HEK293 (cell line): ENCODE measurements at regions not wholly inside any gene's neighbourhood (a gene's known extent, or its start where the extent isn't known, plus 50 kb on each side); places are given as distances from the start of the nearest gene placed in this dataset.

Source experiments
- CTCF ChIA-PET: fragments of 350-600 bp; formaldehyde crosslinking; extraction: SDS; loops from one replicate; lab custom pipeline; 2021; ENCODE audit warnings: antibody characterized with exemption; lab: Yijun Ruan, JAX
- POLR2A ChIA-PET: fragments of 300-600 bp; formaldehyde crosslinking; extraction: SDS; loops from one replicate; lab custom pipeline; 2020; ENCODE audit warnings: antibody characterized with exemption, inconsistent platforms; lab: Yijun Ruan, JAX
- H3K27ac ChIP-seq: fragments of 200-500 bp; sonication (Bioruptor generic); 2 replicates; pipeline ENCODE4 v1.5.1; 2014; ENCODE audit warnings: low read depth, low read length, control low read depth, inconsistent platforms; ENCODE audit errors: extremely low read depth
- H3K36me3 ChIP-seq, 2 experiments: fragments of 200-500 bp in 1 of 2; sonication (Bioruptor generic) in 1 of 2; 1 replicate in 1 of 2; 2 replicates in 1 of 2; pipeline ENCODE4 v1.5.1; 2014 to 2017; ENCODE audit warnings: inconsistent platforms in 2 of 2, low read length in 2 of 2; ENCODE audit not compliant: control insufficient read depth in 2 of 2, insufficient read depth in 1 of 2
- H3K4me1 ChIP-seq: fragments of 200-500 bp; sonication (Bioruptor generic); 2 replicates; pipeline ENCODE4 v1.5.1; 2014; ENCODE audit warnings: mild to moderate bottlenecking, low read length, inconsistent platforms; ENCODE audit not compliant: control insufficient read depth, insufficient read depth
- H3K4me3 ChIP-seq: 2 replicates; pipeline ENCODE4 v1.5.1; 2011; ENCODE audit warnings: low read depth, mild to moderate bottlenecking, control low read depth, low read length, moderate library complexity
- H3K9me3 ChIP-seq: fragments of 200-500 bp; sonication (Bioruptor generic); 2 replicates; pipeline ENCODE4 v1.5.1; 2014; ENCODE audit warnings: low read depth, low read length, inconsistent platforms; ENCODE audit not compliant: control insufficient read depth, insufficient read depth
- OVOL3 ChIP-seq: fragments of 450-650 bp; formaldehyde crosslinking; IDR thresholded peaks from 2 replicates; pipeline ENCODE4 v1.5.1; 2016; ENCODE audit warnings: missing biosample characterization, missing genetic modification characterization
- ZFHX2 ChIP-seq: fragments of 450-650 bp; formaldehyde crosslinking; conservative IDR thresholded peaks from 2 replicates; pipeline ENCODE4 v1.5.1; 2016; ENCODE audit warnings: missing biosample characterization, missing genetic modification characterization
- ZFP69B ChIP-seq: fragments of 450-650 bp; formaldehyde crosslinking; IDR thresholded peaks from 2 replicates; pipeline ENCODE4 v1.5.1; 2016; ENCODE audit warnings: missing biosample characterization, missing genetic modification characterization
- ZNF114 ChIP-seq: fragments of 450-650 bp; formaldehyde crosslinking; IDR thresholded peaks from 2 replicates; pipeline ENCODE4 v1.5.0; 2017; ENCODE audit warnings: missing biosample characterization, missing genetic modification characterization
- ZNF16 ChIP-seq: fragments of 450-650 bp; formaldehyde crosslinking; IDR thresholded peaks from 2 replicates; pipeline ENCODE4 v1.5.1; 2016; ENCODE audit warnings: low read depth, missing biosample characterization, missing genetic modification characterization
- ZNF175 ChIP-seq: fragments of 450-650 bp; formaldehyde crosslinking; IDR thresholded peaks from 2 replicates; pipeline ENCODE4 v1.5.1; 2016; ENCODE audit warnings: missing biosample characterization, missing genetic modification characterization
- ZNF202 ChIP-seq: fragments of 450-650 bp; formaldehyde crosslinking; IDR thresholded peaks from 2 replicates; pipeline ENCODE4 v1.5.1; 2016; ENCODE audit warnings: missing biosample characterization, missing genetic modification characterization, borderline replicate concordance
- ZNF221 ChIP-seq: fragments of 450-650 bp; formaldehyde crosslinking; IDR thresholded peaks from 2 replicates; pipeline ENCODE4 v1.5.1; 2017; ENCODE audit warnings: missing biosample characterization, missing genetic modification characterization, borderline replicate concordance
- ZNF274 ChIP-seq, 2 experiments: fragments of 200-500 bp in 1 of 2; fragments of 450-650 bp in 1 of 2; sonication (Bioruptor generic) in 1 of 2; formaldehyde crosslinking in 1 of 2; IDR thresholded peaks; 2 replicates each; pipeline versions ENCODE4 v1.5.1 to v1.6.1; 2014 to 2016; ENCODE audit warnings: borderline replicate concordance in 1 of 2, inconsistent platforms in 1 of 2, low read length in 1 of 2, missing biosample characterization in 1 of 2, missing genetic modification characterization in 1 of 2
- ZNF302 ChIP-seq: fragments of 450-650 bp; formaldehyde crosslinking; IDR thresholded peaks from 2 replicates; pipeline ENCODE4 v1.5.1; 2016; ENCODE audit warnings: missing biosample characterization, missing genetic modification characterization, low read depth
- ZNF558 ChIP-seq: fragments of 450-650 bp; formaldehyde crosslinking; IDR thresholded peaks from 2 replicates; pipeline ENCODE4 v1.5.1; 2016; ENCODE audit warnings: missing biosample characterization, missing genetic modification characterization
- ZNF585B ChIP-seq: fragments of 450-650 bp; formaldehyde crosslinking; IDR thresholded peaks from 2 replicates; pipeline ENCODE4 v1.5.1; 2016; ENCODE audit warnings: missing biosample characterization, missing genetic modification characterization
- ZNF621 ChIP-seq: fragments of 450-650 bp; formaldehyde crosslinking; IDR thresholded peaks from 2 replicates; pipeline ENCODE4 v1.5.1; 2017; ENCODE audit warnings: missing biosample characterization, missing genetic modification characterization
- ZSCAN16 ChIP-seq: fragments of 450-650 bp; formaldehyde crosslinking; IDR thresholded peaks from 2 replicates; pipeline ENCODE4 v1.5.1; 2016; ENCODE audit warnings: missing biosample characterization, missing genetic modification characterization
- TF ChIP-seq, protein P1 (sequence below): fragments of 450-650 bp; formaldehyde crosslinking; IDR thresholded peaks from 2 replicates; pipeline ENCODE4 v1.5.1; 2016; ENCODE audit warnings: missing biosample characterization, missing genetic modification characterization, borderline replicate concordance
- TF ChIP-seq, protein P2 (sequence below): fragments of 450-650 bp; formaldehyde crosslinking; IDR thresholded peaks from 2 replicates; pipeline ENCODE4 v1.5.1; 2017; ENCODE audit warnings: missing biosample characterization, missing genetic modification characterization
- TF ChIP-seq, protein P3 (sequence below): fragments of 450-650 bp; formaldehyde crosslinking; IDR thresholded peaks from 2 replicates; pipeline ENCODE4 v1.5.1; 2016; ENCODE audit warnings: missing biosample characterization, missing genetic modification characterization
- TF ChIP-seq, protein P4 (sequence below): fragments of 450-650 bp; formaldehyde crosslinking; IDR thresholded peaks from 2 replicates; pipeline ENCODE4 v1.5.1; 2016; ENCODE audit warnings: missing biosample characterization, missing genetic modification characterization

DNA sequence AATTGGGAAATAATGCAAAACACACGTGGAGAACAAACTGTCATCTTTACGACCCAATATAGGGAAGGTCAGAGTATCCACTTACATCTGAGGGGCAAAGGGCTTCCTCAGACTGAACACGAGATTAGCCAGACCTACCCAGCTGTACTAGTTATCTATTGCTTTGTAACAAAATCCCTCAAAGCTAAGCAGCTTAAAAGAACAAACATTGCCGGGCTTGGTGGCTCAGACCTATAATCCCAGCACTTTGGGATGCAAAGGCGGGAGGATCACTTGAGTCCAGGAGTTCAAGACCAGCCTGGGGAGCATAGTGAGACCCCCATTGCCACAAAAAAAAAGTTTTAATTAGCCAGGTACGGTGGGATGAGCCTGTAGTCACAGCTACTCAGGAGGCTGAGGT, 262.8 kb downstream of the LTN1 start (continued):
- no peak for TF ChIP-seq ZNF221 (tag by site-specific recombination)
- no peak for TF ChIP-seq ZFHX2
- no peak for TF ChIP-seq ZSCAN16 (tag by site-specific recombination)
- TF ChIP-seq, all 188 proteins: peak for 0

DNA sequence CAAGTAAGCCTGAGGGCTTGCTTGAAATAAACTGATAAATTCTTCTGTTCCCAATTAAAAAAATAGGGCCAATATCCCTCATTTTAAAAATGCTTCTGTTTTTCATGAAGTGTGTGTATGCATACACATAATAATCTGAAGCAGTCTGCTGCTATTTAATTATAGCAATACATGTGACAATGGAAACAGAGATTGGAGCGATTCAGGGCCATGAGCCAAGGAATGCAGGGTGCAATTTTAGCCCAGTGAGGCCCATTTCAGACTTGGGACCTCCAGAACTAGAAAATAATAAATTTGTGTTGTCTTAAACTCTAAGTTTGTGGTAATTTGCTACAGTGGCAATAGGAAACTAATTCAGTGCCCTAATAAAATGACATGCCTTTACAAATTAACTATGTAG, 264.9 kb downstream of the LTN1 start:
- POLR2A ChIA-PET = no interaction called here

More for the DNA sequence above, 264.9 kb downstream of the LTN1 start:
- no peak overlapping the region for H3K4me3 ChIP-seq
- no peaks in the 10 kb centered on the region; the same call in 1 of the 2 replicates for H3K9me3 ChIP-seq
- TF ChIP-seq ZNF114 (tag by site-specific recombination) (no peak), ZNF274 (IDR thresholded peaks at IDR 0.05; ENCODE audit: low read length) (no peak), ZNF274 (tag by site-specific recombination; IDR thresholded peaks at IDR 0.05; ENCODE audit: borderline replicate concordance) (no peak), ZNF202 (tag by site-specific recombination) (no peak), ZNF585B (tag by site-specific recombination) (no peak), ZFP69B (tag by site-specific recombination) (no peak), ZNF16 (tag by site-specific recombination) (no peak), ZNF558 (tag by site-specific recombination) (no peak), ZNF621 (tag by site-specific recombination) (no peak), ZNF302 (tag by site-specific recombination) (no peak), ZNF175 (tag by site-specific recombination) (no peak), OVOL3 (tag by site-specific recombination) (no peak)
- TF ChIP-seq, protein P1, sequence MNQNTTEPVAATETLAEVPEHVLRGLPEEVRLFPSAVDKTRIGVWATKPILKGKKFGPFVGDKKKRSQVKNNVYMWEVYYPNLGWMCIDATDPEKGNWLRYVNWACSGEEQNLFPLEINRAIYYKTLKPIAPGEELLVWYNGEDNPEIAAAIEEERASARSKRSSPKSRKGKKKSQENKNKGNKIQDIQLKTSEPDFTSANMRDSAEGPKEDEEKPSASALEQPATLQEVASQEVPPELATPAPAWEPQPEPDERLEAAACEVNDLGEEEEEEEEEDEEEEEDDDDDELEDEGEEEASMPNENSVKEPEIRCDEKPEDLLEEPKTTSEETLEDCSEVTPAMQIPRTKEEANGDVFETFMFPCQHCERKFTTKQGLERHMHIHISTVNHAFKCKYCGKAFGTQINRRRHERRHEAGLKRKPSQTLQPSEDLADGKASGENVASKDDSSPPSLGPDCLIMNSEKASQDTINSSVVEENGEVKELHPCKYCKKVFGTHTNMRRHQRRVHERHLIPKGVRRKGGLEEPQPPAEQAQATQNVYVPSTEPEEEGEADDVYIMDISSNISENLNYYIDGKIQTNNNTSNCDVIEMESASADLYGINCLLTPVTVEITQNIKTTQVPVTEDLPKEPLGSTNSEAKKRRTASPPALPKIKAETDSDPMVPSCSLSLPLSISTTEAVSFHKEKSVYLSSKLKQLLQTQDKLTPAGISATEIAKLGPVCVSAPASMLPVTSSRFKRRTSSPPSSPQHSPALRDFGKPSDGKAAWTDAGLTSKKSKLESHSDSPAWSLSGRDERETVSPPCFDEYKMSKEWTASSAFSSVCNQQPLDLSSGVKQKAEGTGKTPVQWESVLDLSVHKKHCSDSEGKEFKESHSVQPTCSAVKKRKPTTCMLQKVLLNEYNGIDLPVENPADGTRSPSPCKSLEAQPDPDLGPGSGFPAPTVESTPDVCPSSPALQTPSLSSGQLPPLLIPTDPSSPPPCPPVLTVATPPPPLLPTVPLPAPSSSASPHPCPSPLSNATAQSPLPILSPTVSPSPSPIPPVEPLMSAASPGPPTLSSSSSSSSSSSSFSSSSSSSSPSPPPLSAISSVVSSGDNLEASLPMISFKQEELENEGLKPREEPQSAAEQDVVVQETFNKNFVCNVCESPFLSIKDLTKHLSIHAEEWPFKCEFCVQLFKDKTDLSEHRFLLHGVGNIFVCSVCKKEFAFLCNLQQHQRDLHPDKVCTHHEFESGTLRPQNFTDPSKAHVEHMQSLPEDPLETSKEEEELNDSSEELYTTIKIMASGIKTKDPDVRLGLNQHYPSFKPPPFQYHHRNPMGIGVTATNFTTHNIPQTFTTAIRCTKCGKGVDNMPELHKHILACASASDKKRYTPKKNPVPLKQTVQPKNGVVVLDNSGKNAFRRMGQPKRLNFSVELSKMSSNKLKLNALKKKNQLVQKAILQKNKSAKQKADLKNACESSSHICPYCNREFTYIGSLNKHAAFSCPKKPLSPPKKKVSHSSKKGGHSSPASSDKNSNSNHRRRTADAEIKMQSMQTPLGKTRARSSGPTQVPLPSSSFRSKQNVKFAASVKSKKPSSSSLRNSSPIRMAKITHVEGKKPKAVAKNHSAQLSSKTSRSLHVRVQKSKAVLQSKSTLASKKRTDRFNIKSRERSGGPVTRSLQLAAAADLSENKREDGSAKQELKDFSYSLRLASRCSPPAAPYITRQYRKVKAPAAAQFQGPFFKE = no peak
- TF ChIP-seq, protein P2, sequence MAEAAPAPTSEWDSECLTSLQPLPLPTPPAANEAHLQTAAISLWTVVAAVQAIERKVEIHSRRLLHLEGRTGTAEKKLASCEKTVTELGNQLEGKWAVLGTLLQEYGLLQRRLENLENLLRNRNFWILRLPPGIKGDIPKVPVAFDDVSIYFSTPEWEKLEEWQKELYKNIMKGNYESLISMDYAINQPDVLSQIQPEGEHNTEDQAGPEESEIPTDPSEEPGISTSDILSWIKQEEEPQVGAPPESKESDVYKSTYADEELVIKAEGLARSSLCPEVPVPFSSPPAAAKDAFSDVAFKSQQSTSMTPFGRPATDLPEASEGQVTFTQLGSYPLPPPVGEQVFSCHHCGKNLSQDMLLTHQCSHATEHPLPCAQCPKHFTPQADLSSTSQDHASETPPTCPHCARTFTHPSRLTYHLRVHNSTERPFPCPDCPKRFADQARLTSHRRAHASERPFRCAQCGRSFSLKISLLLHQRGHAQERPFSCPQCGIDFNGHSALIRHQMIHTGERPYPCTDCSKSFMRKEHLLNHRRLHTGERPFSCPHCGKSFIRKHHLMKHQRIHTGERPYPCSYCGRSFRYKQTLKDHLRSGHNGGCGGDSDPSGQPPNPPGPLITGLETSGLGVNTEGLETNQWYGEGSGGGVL = no peak
- TF ChIP-seq, protein P3, sequence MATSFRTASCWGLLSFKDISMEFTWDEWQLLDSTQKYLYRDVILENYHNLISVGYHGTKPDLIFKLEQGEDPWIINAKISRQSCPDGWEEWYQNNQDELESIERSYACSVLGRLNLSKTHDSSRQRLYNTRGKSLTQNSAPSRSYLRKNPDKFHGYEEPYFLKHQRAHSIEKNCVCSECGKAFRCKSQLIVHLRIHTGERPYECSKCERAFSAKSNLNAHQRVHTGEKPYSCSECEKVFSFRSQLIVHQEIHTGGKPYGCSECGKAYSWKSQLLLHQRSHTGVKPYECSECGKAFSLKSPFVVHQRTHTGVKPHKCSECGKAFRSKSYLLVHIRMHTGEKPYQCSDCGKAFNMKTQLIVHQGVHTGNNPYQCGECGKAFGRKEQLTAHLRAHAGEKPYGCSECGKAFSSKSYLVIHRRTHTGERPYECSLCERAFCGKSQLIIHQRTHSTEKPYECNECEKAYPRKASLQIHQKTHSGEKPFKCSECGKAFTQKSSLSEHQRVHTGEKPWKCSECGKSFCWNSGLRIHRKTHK (tag by site-specific recombination) = no peak
- TF ChIP-seq, protein P4, sequence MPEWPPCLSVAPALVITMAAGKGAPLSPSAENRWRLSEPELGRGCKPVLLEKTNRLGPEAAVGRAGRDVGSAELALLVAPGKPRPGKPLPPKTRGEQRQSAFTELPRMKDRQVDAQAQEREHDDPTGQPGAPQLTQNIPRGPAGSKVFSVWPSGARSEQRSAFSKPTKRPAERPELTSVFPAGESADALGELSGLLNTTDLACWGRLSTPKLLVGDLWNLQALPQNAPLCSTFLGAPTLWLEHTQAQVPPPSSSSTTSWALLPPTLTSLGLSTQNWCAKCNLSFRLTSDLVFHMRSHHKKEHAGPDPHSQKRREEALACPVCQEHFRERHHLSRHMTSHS (tag by site-specific recombination) = no peak
- CTCF ChIA-PET = interaction anchor here (0.9 kb wide), 1 partner anchor 18 kb away, joined by 3 read pairs; no protein-coding TSS in a partner anchor
- H3K27ac ChIP-seq = no peak overlapping the region
- no peaks in the 10 kb centered on the region for H3K36me3 ChIP-seq
- no peaks in the 10 kb centered on the region for H3K4me1 ChIP-seq
